ENCODE measurements at regions not wholly inside any gene's neighbourhood (a gene's known extent, or its start where the extent isn't known, plus 50 kb on each side); places are given as distances from the start of the nearest gene placed in this dataset.

- no peak for TF ChIP-seq CTCF (IDR thresholded peaks at IDR 0.05; ENCODE audit: unreplicated experiment in 3 of 3)
- H3K27me3 Mint-ChIP-seq (ENCODE audit: low read depth) = no peaks in the 10 kb centered on the region
- H3K27ac Mint-ChIP-seq = no peak overlapping the region
- no peaks in the 10 kb centered on the region for H3K4me1 Mint-ChIP-seq
- no peak overlapping the region for H3K4me3 Mint-ChIP-seq
- no peaks in the 10 kb centered on the region for H3K36me3 Mint-ChIP-seq (ENCODE audit: low read depth)
- H3K9me3 Mint-ChIP-seq = no peaks in the 10 kb centered on the region
These were observed 408.6 kb upstream of the PFKP start for GRCh38 chr10:2658780-2659179.

GRCh38 chr10:2650328-2650727 is 417.0 kb upstream of the PFKP start:
- no peaks in the 10 kb centered on the region for H3K27me3 Mint-ChIP-seq (ENCODE audit: low read depth)
- no peak overlapping the region for H3K4me3 Mint-ChIP-seq
- TF ChIP-seq CTCF (IDR thresholded peaks at IDR 0.05; ENCODE audit: unreplicated experiment in 3 of 3) = no peak
- H3K9me3 Mint-ChIP-seq = no peaks in the 10 kb centered on the region
- H3K27ac Mint-ChIP-seq = no peak overlapping the region
- no peaks in the 10 kb centered on the region for H3K4me1 Mint-ChIP-seq
- no peaks in the 10 kb centered on the region for H3K36me3 Mint-ChIP-seq (ENCODE audit: low read depth)

- peaks cover 10% of the 10 kb centered on the region for H3K27me3 Mint-ChIP-seq (ENCODE audit: low read depth)
- H3K36me3 Mint-ChIP-seq (ENCODE audit: low read depth) = no peaks in the 10 kb centered on the region
These were observed 426.3 kb upstream of the PFKP start for GRCh38 chr10:2641028-2641427.

GRCh38 chr10:2633630-2634029 is 433.7 kb upstream of the PFKP start:
- Mint-ChIP-seq H3K4me3 (no peak overlapping the region), H3K27ac (no peak overlapping the region), H3K9me3 (no peaks in the 10 kb centered on the region), H3K4me1 (no peaks in the 10 kb centered on the region), H3K27me3 (ENCODE audit: low read depth) (peaks cover 10% of the 10 kb centered on the region), H3K36me3 (ENCODE audit: low read depth) (no peaks in the 10 kb centered on the region)
- no peak for TF ChIP-seq CTCF (IDR thresholded peaks at IDR 0.05; ENCODE audit: unreplicated experiment in 3 of 3)

More at GRCh38 chr10:2641028-2641427, 426.3 kb upstream of the PFKP start:
- Mint-ChIP-seq H3K4me3 (no peak overlapping the region), H3K9me3 (no peaks in the 10 kb centered on the region), H3K4me1 (no peaks in the 10 kb centered on the region), H3K27ac (no peak overlapping the region)
- no peak for TF ChIP-seq CTCF (IDR thresholded peaks at IDR 0.05; ENCODE audit: unreplicated experiment in 3 of 3)

- Mint-ChIP-seq H3K4me3 (no peak overlapping the region), H3K9me3 (no peaks in the 10 kb centered on the region), H3K4me1 (no peaks in the 10 kb centered on the region), H3K27ac (no peak overlapping the region), H3K36me3 (ENCODE audit: low read depth) (no peaks in the 10 kb centered on the region), H3K27me3 (ENCODE audit: low read depth) (peaks cover 2% of the 10 kb centered on the region)
- TF ChIP-seq CTCF (IDR thresholded peaks at IDR 0.05; ENCODE audit: unreplicated experiment in 3 of 3) = no peak
These were observed 435.7 kb upstream of the PFKP start for GRCh38 chr10:2631557-2632205.

- Mint-ChIP-seq H3K4me3 (no peak overlapping the region), H3K9me3 (peaks cover 3% of the 10 kb centered on the region), H3K36me3 (ENCODE audit: low read depth) (no peaks in the 10 kb centered on the region), H3K27me3 (ENCODE audit: low read depth) (peaks cover 4% of the 10 kb centered on the region), H3K27ac (no peak overlapping the region), H3K4me1 (no peaks in the 10 kb centered on the region)
- TF ChIP-seq CTCF (IDR thresholded peaks at IDR 0.05; ENCODE audit: unreplicated experiment in 3 of 3) = no peak
These were observed 438.6 kb upstream of the PFKP start for GRCh38 chr10:2628705-2629104.

Measured in nephron (organoid).